ENCODE measurements at regions not wholly inside any gene's neighbourhood (a gene's known extent, or its start where the extent isn't known, plus 50 kb on each side); places are given as distances from the start of the nearest gene placed in this dataset.

GRCh38 chr5:143714629-143715028, 97.3 kb upstream of the HMHB1 start:
- H3K4me3 ChIP-seq (ENCODE audit: low read length): no peak overlapping the region
- no peak for TF ChIP-seq ZNF274 (IDR thresholded peaks at IDR 0.05; ENCODE audit: low read depth, low read length)

- H3K4me3 ChIP-seq (ENCODE audit: low read length): no peak overlapping the region
- no peak for TF ChIP-seq ZNF274 (IDR thresholded peaks at IDR 0.05; ENCODE audit: low read depth, low read length)
Measured at GRCh38 chr5:143713047-143714003, 98.6 kb upstream of the HMHB1 start.

- no peak for TF ChIP-seq ZNF274 (IDR thresholded peaks at IDR 0.05; ENCODE audit: low read depth, low read length)
- H3K4me3 ChIP-seq (ENCODE audit: low read length): no peak overlapping the region
Measured at GRCh38 chr5:143708672-143709071, 103.3 kb upstream of the HMHB1 start.

- no peak for TF ChIP-seq ZNF274 (IDR thresholded peaks at IDR 0.05; ENCODE audit: low read depth, low read length)
Measured at GRCh38 chr5:143707806-143708205, 104.2 kb upstream of the HMHB1 start.

GRCh38 chr5:143705381-143705780, 106.6 kb upstream of the HMHB1 start:
- H3K4me3 ChIP-seq (ENCODE audit: low read length): no peak overlapping the region

More at GRCh38 chr5:143707806-143708205, 104.2 kb upstream of the HMHB1 start:
- no peak overlapping the region for H3K4me3 ChIP-seq (ENCODE audit: low read length)

GRCh38 chr5:143703659-143704058, 108.3 kb upstream of the HMHB1 start:
- H3K4me3 ChIP-seq (ENCODE audit: low read length): no peak overlapping the region
- no peak for TF ChIP-seq ZNF274 (IDR thresholded peaks at IDR 0.05; ENCODE audit: low read depth, low read length)

More at GRCh38 chr5:143705381-143705780, 106.6 kb upstream of the HMHB1 start:
- TF ChIP-seq ZNF274 (IDR thresholded peaks at IDR 0.05; ENCODE audit: low read depth, low read length): no peak

- no peak overlapping the region for H3K4me3 ChIP-seq (ENCODE audit: low read length)
- TF ChIP-seq ZNF274 (IDR thresholded peaks at IDR 0.05; ENCODE audit: low read depth, low read length): no peak
Measured at GRCh38 chr5:143701493-143701892, 110.5 kb upstream of the HMHB1 start.

- H3K4me3 ChIP-seq (ENCODE audit: low read length): no peak overlapping the region
- TF ChIP-seq ZNF274 (IDR thresholded peaks at IDR 0.05; ENCODE audit: low read depth, low read length): no peak
Measured at GRCh38 chr5:143700994-143701393, 111.0 kb upstream of the HMHB1 start.

GRCh38 chr5:143699121-143699520, 112.8 kb upstream of the HMHB1 start:
- no peak overlapping the region for H3K4me3 ChIP-seq (ENCODE audit: low read length)
- no peak for TF ChIP-seq ZNF274 (IDR thresholded peaks at IDR 0.05; ENCODE audit: low read depth, low read length)

- no peak for TF ChIP-seq ZNF274 (IDR thresholded peaks at IDR 0.05; ENCODE audit: low read depth, low read length)
- H3K4me3 ChIP-seq (ENCODE audit: low read length): no peak overlapping the region
Measured at GRCh38 chr5:143698574-143698973, 113.4 kb upstream of the HMHB1 start.

GRCh38 chr5:143696921-143697320, 115.0 kb upstream of the HMHB1 start:
- no peak for TF ChIP-seq ZNF274 (IDR thresholded peaks at IDR 0.05; ENCODE audit: low read depth, low read length)

GRCh38 chr5:143695941-143696340, 116.0 kb upstream of the HMHB1 start:
- no peak for TF ChIP-seq ZNF274 (IDR thresholded peaks at IDR 0.05; ENCODE audit: low read depth, low read length)
- no peak overlapping the region for H3K4me3 ChIP-seq (ENCODE audit: low read length)

More at GRCh38 chr5:143696921-143697320, 115.0 kb upstream of the HMHB1 start:
- no peak overlapping the region for H3K4me3 ChIP-seq (ENCODE audit: low read length)

GRCh38 chr5:143695244-143695864, 116.6 kb upstream of the HMHB1 start:
- no peak for TF ChIP-seq ZNF274 (IDR thresholded peaks at IDR 0.05; ENCODE audit: low read depth, low read length)
- no peak overlapping the region for H3K4me3 ChIP-seq (ENCODE audit: low read length)

GRCh38 chr5:143694357-143694756, 117.6 kb upstream of the HMHB1 start:
- no peak for TF ChIP-seq ZNF274 (IDR thresholded peaks at IDR 0.05; ENCODE audit: low read depth, low read length)
- H3K4me3 ChIP-seq (ENCODE audit: low read length): no peak overlapping the region

All from GM08714 (cell line).